ENCODE measurements at regions not wholly inside any gene's neighbourhood (a gene's known extent, or its start where the extent isn't known, plus 50 kb on each side); places are given as distances from the start of the nearest gene placed in this dataset.

DNA sequence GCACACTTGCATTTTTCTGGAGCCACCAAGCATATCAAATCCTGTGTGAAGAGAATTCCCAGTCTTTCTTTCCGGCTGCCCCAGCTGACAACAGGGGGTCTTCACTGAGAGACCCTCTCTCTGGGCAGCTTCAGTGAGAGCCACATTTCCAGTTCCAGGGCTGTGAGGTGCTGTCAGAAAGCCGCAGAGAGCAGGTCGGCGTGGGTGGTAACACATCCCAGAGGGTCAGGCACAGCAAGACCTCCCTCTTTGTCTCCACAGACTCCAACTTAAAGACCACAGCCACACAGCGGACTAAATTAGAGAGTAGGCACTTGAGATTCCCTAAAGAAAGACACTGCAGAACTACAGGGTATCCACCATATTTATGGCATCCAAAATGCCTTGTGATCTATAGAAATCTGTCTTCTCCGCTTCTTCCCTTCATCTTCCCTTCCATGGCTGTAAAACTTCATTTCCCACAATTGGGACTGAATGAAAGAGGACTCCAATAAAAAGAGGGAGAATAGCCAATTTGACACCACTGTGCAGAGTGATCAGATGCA lies 116.0 kb upstream of the C7orf33 start:
- Histone ChIP-seq H3K79me2 (ENCODE audit: insufficient read depth) (no peaks in the 10 kb centered on the region), H3K36me3 (replicated peaks in 1 of 2; ENCODE audit: control insufficient read depth in 1 of 2, insufficient read depth in 2 of 2, low read length in 1 of 2) (no peaks in the 10 kb centered on the region), H3K4me2 (no peak overlapping the region), H3K4me3 (ENCODE audit: low read depth in 2 of 2, low read length in 1 of 2) (no peak overlapping the region), H3F3A (replicated peaks; ENCODE audit: insufficient read depth) (no peaks in the 10 kb centered on the region), H3K27me3 (ENCODE audit: insufficient read depth) (no peaks in the 10 kb centered on the region), H3K27ac (ENCODE audit: low read depth in 2 of 2, low read length in 1 of 2) (no peak overlapping the region), H4K20me1 (ENCODE audit: insufficient read depth) (no peaks in the 10 kb centered on the region), H3K9me2 (no peaks in the 10 kb centered on the region), H3K9ac (no peak overlapping the region), H3K4me1 (ENCODE audit: control insufficient read depth in 1 of 2, insufficient read depth in 2 of 2, low read depth in 1 of 2, low read length in 1 of 2) (no peaks in the 10 kb centered on the region), H2AFZ (ENCODE audit: low read depth) (no peak overlapping the region), H3K9me3 (no peaks in the 10 kb centered on the region)
- 73% methylated on average over 6 of the region's 6 CpGs for WGBS (ENCODE audit: low lambda C conversion rate)
- CTCF ChIA-PET, result interaction anchor here (1.1 to 1.9 kb wide), 3 partner anchors 11 to 233 kb away, joined by 4 to 5 read pairs (median 5); no protein-coding TSS in a partner anchor
- DNase-seq, result no peak
- POLR2A ChIA-PET, result no interaction called here
- no peak for TF ChIP-seq USF1 (IDR thresholded peaks at IDR 0.05; ENCODE audit: borderline replicate concordance, low read depth)
- no peak for TF ChIP-seq FOXM1 (IDR thresholded peaks at IDR 0.05; ENCODE audit: low read depth)
- no peak for TF ChIP-seq FOSL2 (IDR thresholded peaks at IDR 0.05; ENCODE audit: borderline replicate concordance, low read depth)
- TF ChIP-seq CTCF (IDR thresholded peaks at IDR 0.05), result no peak
- no peak for TF ChIP-seq RCOR1 (IDR thresholded peaks at IDR 0.05; ENCODE audit: low read length)
- no peak for TF ChIP-seq RAD21 (IDR thresholded peaks at IDR 0.05; ENCODE audit: low read length)
- no peak for TF ChIP-seq CHD2 (IDR thresholded peaks at IDR 0.05; ENCODE audit: low read length, partially characterized antibody)
- TF ChIP-seq POLR2AphosphoS5 (IDR thresholded peaks at IDR 0.05; ENCODE audit: low read depth, low read length), result no peak

GRCh38 chr7:148478551-148478950 lies 112.0 kb upstream of the C7orf33 start:
- no peaks in the 10 kb centered on the region for H3K9me3 ChIP-seq
- peaks cover 0 to 10% of the 10 kb centered on the region in 2 experiments; a peak in 2 of 4 replicates for H3K4me1 ChIP-seq (ENCODE audit: control insufficient read depth in 1 of 2, insufficient read depth in 2 of 2, low read depth in 1 of 2, low read length in 1 of 2)
- no peak for DNase-seq
- WGBS (ENCODE audit: low lambda C conversion rate), result 85% methylated on average over 9 of the region's 9 CpGs
- H3F3A ChIP-seq (replicated peaks; ENCODE audit: insufficient read depth), result no peaks in the 10 kb centered on the region
- CTCF ChIA-PET, result no interaction called here
- no peaks in the 10 kb centered on the region for H3K27me3 ChIP-seq (ENCODE audit: insufficient read depth)
- no peaks in the 10 kb centered on the region for H3K79me2 ChIP-seq (ENCODE audit: insufficient read depth)
- H2AFZ ChIP-seq (ENCODE audit: low read depth), result no peak overlapping the region
- H3K4me3 ChIP-seq (ENCODE audit: low read depth in 2 of 2, low read length in 1 of 2), result no peak overlapping the region
- no peak overlapping the region for H3K4me2 ChIP-seq
- no peak overlapping the region for H3K9ac ChIP-seq
- POLR2A ChIA-PET, result no interaction called here
- H4K20me1 ChIP-seq (ENCODE audit: insufficient read depth), result no peaks in the 10 kb centered on the region
- H3K9me2 ChIP-seq, result no peaks in the 10 kb centered on the region
- no peaks in the 10 kb centered on the region for H3K36me3 ChIP-seq (replicated peaks in 1 of 2; ENCODE audit: control insufficient read depth in 1 of 2, insufficient read depth in 2 of 2, low read length in 1 of 2)
- H3K27ac ChIP-seq (ENCODE audit: low read depth in 2 of 2, low read length in 1 of 2), result no peak overlapping the region
- TF ChIP-seq NFIC (IDR thresholded peaks at IDR 0.05; ENCODE audit: borderline replicate concordance) (no peak), SMC3 (IDR thresholded peaks at IDR 0.05; ENCODE audit: low read depth, low read length) (no peak), USF1 (IDR thresholded peaks at IDR 0.05; ENCODE audit: borderline replicate concordance, low read depth) (no peak), POLR2AphosphoS5 (IDR thresholded peaks at IDR 0.05; ENCODE audit: low read depth, low read length) (no peak), CTCF (IDR thresholded peaks at IDR 0.05) (no peak), RFX5 (IDR thresholded peaks at IDR 0.05; ENCODE audit: low read length) (no peak), NRF1 (IDR thresholded peaks at IDR 0.05; ENCODE audit: low read depth, low read length) (no peak), EP300 (IDR thresholded peaks at IDR 0.05; ENCODE audit: borderline replicate concordance in 1 of 2, low read depth in 1 of 2, low read length in 1 of 2) (no peak), MEF2A (IDR thresholded peaks at IDR 0.05; ENCODE audit: borderline replicate concordance, low read depth) (no peak), ELF1 (IDR thresholded peaks at IDR 0.05) (no peak), CHD2 (IDR thresholded peaks at IDR 0.05; ENCODE audit: low read length, partially characterized antibody) (no peak)
- TF ChIP-seq, protein P1, sequence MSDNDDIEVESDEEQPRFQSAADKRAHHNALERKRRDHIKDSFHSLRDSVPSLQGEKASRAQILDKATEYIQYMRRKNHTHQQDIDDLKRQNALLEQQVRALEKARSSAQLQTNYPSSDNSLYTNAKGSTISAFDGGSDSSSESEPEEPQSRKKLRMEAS (IDR thresholded peaks at IDR 0.05; ENCODE audit: low read depth), result no peak
- TF ChIP-seq, protein P2, sequence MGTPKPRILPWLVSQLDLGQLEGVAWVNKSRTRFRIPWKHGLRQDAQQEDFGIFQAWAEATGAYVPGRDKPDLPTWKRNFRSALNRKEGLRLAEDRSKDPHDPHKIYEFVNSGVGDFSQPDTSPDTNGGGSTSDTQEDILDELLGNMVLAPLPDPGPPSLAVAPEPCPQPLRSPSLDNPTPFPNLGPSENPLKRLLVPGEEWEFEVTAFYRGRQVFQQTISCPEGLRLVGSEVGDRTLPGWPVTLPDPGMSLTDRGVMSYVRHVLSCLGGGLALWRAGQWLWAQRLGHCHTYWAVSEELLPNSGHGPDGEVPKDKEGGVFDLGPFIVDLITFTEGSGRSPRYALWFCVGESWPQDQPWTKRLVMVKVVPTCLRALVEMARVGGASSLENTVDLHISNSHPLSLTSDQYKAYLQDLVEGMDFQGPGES (IDR thresholded peaks at IDR 0.05; ENCODE audit: low read depth, low read length), result no peak
- TF ChIP-seq, protein P3, sequence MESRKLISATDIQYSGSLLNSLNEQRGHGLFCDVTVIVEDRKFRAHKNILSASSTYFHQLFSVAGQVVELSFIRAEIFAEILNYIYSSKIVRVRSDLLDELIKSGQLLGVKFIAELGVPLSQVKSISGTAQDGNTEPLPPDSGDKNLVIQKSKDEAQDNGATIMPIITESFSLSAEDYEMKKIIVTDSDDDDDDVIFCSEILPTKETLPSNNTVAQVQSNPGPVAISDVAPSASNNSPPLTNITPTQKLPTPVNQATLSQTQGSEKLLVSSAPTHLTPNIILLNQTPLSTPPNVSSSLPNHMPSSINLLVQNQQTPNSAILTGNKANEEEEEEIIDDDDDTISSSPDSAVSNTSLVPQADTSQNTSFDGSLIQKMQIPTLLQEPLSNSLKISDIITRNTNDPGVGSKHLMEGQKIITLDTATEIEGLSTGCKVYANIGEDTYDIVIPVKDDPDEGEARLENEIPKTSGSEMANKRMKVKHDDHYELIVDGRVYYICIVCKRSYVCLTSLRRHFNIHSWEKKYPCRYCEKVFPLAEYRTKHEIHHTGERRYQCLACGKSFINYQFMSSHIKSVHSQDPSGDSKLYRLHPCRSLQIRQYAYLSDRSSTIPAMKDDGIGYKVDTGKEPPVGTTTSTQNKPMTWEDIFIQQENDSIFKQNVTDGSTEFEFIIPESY (IDR thresholded peaks at IDR 0.05; ENCODE audit: borderline replicate concordance, low read depth), result no peak

Measured in SK-N-SH (cell line).